ENCODE measurements at regions not wholly inside any gene's neighbourhood (a gene's known extent, or its start where the extent isn't known, plus 50 kb on each side); places are given as distances from the start of the nearest gene placed in this dataset.

GRCh38 chr6:170018422-170018935 lies 267.1 kb downstream of the ERMARD start:
- H3K36me3 ChIP-seq = no peaks in the 10 kb centered on the region
- no peaks in the 10 kb centered on the region for H3K4me1 ChIP-seq
- ATAC-seq (no peak), DNase-seq (no peak)
- intact Hi-C loops (cut with DNase I) = no loop called here
- no peak overlapping the region for H3K4me3 ChIP-seq
- TF ChIP-seq CTCF (IDR thresholded peaks at IDR 0.05) = no peak
- peaks cover 25% of the 10 kb centered on the region for H3K27me3 ChIP-seq
- H3K9me3 ChIP-seq = no peaks in the 10 kb centered on the region
- H3K27ac ChIP-seq = no peak overlapping the region

GRCh38 chr6:170017603-170018320 lies 266.3 kb downstream of the ERMARD start:
- ATAC-seq = no peak
- no peaks in the 10 kb centered on the region for H3K4me1 ChIP-seq
- H3K27me3 ChIP-seq = peaks cover 18% of the 10 kb centered on the region
- TF ChIP-seq CTCF (IDR thresholded peaks at IDR 0.05) = no peak
- intact Hi-C loops (cut with DNase I) = no loop called here
- no peaks in the 10 kb centered on the region for H3K36me3 ChIP-seq
- no peak overlapping the region for H3K4me3 ChIP-seq
- H3K27ac ChIP-seq = no peak overlapping the region
- no peak for DNase-seq
- H3K9me3 ChIP-seq = no peaks in the 10 kb centered on the region

- peaks cover 5% of the 10 kb centered on the region for H3K4me1 ChIP-seq
- H3K27me3 ChIP-seq = peaks cover 11% of the 10 kb centered on the region
- H3K4me3 ChIP-seq = no peak overlapping the region
- H3K36me3 ChIP-seq = no peaks in the 10 kb centered on the region
- ATAC-seq = no peak
- intact Hi-C loops (cut with DNase I) = no loop called here
- H3K27ac ChIP-seq = no peak overlapping the region
- DNase-seq = no peak
- no peak for TF ChIP-seq CTCF (IDR thresholded peaks at IDR 0.05)
- no peaks in the 10 kb centered on the region for H3K9me3 ChIP-seq
Observed at GRCh38 chr6:170013815-170014214, 262.4 kb downstream of the ERMARD start.

- no peak for DNase-seq
- H3K27ac ChIP-seq = no peak overlapping the region
- H3K4me3 ChIP-seq = no peak overlapping the region
Observed at GRCh38 chr6:170012037-170012330, 260.6 kb downstream of the ERMARD start.

GRCh38 chr6:170011204-170012036 lies 260.0 kb downstream of the ERMARD start:
- Histone ChIP-seq H3K27ac (no peak overlapping the region), H3K27me3 (peaks cover 11% of the 10 kb centered on the region)
- ATAC-seq = peak; percentile 79

More at GRCh38 chr6:170012037-170012330, 260.6 kb downstream of the ERMARD start:
- intact Hi-C loops (cut with DNase I) = no loop called here
- no peaks in the 10 kb centered on the region for H3K9me3 ChIP-seq
- ATAC-seq = no peak
- H3K36me3 ChIP-seq = no peaks in the 10 kb centered on the region
- peaks cover 5% of the 10 kb centered on the region for H3K4me1 ChIP-seq
- peaks cover 11% of the 10 kb centered on the region for H3K27me3 ChIP-seq
- no peak for TF ChIP-seq CTCF (IDR thresholded peaks at IDR 0.05)

More at GRCh38 chr6:170011204-170012036, 260.0 kb downstream of the ERMARD start:
- Histone ChIP-seq H3K9me3 (no peaks in the 10 kb centered on the region), H3K36me3 (no peaks in the 10 kb centered on the region), H3K4me3 (no peak overlapping the region), H3K4me1 (peaks cover 5% of the 10 kb centered on the region)
- no peak for TF ChIP-seq CTCF (IDR thresholded peaks at IDR 0.05)
- intact Hi-C loops (cut with DNase I) = no loop called here
- DNase-seq = peak; percentile 66

All from upper lobe of right lung (tissue), 1 donor.